GM18870 (cell line): ENCODE measurements at regions not wholly inside any gene's neighbourhood (a gene's known extent, or its start where the extent isn't known, plus 50 kb on each side); places are given as distances from the start of the nearest gene placed in this dataset.

Source experiments
- ATAC-seq: cut with Tn5 transposase; IDR thresholded peaks from one replicate; pipeline ENCODE4 v1.9.1; 2021; ENCODE audit warnings: moderate library complexity; ENCODE audit not compliant: unreplicated experiment

DNA sequence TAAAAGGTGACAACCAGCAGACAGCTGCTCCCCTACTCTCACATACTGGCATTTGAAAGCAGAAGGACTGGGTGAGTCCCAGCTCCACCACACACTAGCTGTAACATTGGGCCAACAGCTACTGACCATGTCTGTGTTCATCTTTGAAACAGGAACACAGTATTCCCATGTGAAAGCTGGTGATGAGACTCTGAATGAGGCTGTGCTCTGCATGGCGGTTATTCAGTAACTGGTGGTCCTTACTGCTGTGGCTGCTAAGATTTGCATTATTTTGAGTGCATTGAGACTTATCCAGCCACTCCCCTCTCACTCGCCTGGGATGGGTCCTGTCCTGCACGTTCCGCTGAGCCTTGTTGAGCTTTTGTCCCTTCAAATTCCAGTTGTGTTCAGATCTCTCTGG lies 342.9 kb downstream of the FOXL1 start:
- ATAC-seq = no peak

DNA sequence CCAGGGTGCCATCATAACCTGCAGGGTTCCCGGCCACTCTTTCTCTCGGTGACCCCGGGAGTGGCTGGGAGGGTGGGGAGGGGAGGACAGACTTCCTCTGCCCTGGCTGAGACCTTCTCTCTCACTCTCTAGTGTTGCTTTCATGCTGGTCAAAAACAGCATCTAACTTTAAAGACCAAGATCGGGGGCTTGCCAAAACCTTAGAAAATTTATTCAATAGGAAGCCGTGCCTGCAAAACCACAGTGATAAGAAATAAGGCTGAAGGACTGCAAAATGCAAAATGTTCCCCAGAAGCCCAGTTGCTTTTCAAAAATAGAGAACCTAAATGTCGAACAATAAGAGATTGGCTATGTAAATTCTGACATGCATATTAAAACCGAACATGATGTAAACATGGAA lies 344.0 kb downstream of the FOXL1 start:
- ATAC-seq = no peak

DNA sequence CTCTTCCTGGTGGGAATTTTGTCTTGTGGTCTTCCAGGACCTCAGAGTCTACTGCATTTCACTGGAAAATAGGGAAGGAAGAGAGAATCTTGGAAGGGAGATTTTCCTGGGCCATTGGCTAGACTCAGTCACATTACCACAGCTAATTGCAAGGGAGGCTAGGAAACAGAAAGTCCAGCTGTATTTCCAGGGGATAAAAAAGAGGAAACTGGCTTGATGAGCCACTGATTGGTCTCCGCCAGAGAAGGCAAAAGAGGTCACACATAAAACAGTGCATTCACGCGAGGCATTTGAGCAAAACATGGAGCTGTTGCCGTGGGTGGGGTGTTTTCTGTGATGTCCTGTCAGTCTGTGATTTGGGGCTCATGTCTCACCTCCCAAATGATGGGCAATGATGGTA lies 345.3 kb downstream of the FOXL1 start:
- ATAC-seq = no peak

DNA sequence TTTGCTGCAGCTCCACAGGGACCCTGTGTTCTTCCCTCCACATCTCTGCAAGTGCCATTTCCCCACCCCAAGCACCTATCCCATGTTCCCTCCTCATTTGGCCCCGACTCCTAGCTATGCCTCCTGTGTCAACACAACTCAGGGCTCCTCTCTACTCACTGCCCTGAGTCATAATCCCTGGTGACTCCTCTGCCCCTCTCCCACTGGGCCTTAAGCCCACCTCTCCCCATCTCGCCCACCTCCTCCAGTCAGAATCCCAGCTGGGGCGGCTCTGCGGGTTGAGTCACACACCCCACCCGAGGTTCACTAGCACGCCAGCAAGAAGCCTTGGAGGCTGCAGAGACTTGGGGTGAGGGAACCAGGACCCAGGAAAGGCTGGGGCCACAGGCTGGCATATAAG lies 346.2 kb downstream of the FOXL1 start:
- ATAC-seq = no peak

DNA sequence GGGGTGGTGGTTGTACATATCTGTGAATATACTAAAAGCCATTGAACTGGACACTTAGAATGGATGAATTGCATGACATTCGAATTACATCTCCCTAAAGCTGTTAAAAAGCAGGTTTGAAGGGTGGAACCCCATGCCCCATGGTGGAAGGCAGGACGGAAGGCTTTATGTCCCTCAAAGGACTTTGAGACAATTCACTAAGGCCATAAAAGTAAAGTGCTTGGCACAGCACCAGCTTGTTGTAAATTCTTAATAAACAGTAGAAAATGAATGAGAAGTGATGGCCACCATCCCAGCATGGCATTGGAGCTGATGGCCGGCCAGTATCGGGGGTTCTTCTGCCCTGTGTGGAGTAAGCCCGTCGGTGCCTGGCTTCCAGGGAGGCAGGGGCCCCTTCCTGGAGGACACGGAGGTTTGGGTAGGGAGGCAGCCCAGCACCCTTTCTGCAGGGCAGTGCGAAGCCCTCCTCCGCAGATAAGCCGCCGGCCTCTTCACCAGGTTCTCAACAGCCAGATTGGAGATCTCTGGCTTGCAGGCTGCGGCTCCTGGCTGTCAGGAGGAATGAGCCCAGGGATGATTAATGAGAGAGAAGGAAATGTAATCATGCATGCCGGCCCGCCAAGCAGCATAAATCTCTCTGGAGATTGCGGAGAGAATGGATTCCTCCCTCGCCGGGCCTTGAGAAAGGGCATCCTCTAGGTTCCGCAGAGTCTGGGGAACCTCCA lies 346.9 kb downstream of the FOXL1 start:
- no peak for ATAC-seq

DNA sequence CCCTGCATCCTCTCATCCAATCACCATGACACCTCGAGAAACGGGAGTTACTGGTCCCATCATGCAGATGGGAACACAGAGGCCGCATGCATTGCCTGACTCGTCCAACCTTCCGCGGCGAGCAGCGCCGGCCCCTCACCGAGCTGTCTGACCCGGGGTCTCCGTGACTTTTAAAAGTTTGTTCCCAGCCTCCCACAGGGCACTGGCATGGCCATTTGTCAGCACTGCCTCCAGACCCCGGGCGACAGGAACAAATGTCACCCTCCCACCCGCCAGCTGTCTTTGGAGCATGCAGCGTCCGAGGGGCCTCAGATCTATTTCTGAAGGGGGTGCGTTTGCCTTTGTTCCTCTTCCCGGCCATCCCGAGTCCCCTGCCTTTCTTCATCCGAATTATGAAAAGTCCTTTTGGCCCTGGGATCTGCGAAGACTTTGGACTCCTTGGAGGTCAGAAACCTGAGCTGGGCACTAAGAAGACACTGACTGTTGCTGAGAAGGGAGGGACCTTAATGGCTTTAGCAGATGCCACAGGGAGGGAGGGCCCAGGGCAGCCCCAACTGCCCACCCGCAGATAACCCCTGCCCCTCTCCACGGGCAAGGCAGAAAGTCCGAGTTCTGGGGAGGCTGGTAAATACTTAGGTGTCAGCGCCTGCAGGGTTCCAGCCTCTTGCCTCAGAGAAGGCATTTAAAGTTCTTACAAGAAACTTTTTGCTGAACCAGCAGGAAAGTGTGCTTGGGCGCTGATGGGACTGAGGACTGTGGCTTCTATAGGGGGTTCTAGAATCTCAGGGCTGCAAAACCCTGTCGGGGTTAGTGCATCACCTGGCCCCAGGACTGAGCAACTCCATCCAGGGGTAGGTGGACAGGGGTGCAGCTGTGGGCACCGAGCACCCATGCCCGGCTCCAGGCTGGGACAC lies 348.1 kb downstream of the FOXL1 start:
- ATAC-seq = no peak

DNA sequence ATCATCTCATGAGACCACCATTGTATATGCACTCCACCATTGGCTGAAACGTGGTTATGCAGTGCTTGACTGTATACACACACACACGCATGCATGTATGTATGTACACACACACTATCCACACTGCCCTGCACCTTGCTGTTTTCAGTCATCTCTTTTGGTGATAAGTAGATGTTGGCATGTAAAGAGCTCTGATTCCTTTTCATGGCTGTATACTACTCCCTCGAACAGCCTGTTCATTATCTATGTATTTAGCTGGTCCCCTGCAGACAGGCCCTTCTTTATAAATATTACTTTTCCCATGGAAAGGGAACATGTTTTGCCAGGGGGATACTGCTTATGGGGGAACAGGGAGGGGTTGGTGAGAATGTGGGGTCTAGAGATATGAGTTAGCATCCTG lies 349.4 kb downstream of the FOXL1 start:
- no peak for ATAC-seq

DNA sequence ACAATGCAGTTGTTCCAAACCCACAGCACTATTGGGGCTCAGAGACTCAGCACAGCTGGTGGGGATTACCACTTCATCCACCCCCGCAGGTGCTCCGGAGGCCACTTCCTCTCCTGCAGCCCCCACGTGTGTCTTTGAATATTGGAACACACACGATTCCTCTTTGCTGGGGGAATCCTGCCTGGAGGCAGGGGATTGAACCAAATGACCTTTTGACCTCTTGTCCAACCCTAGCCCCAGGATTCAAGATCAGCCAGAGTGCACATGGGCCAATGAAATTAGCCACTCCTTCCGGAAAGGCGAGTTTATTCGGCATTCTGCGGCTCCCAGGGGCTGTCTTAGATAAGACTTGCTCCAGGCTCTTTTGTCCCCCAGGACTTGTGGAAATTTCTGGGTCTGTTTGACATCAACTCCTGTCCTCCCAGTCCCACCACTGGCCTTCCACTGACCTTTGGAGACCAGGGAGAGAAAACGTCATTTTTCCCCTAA lies 350.2 kb downstream of the FOXL1 start:
- ATAC-seq = no peak

DNA sequence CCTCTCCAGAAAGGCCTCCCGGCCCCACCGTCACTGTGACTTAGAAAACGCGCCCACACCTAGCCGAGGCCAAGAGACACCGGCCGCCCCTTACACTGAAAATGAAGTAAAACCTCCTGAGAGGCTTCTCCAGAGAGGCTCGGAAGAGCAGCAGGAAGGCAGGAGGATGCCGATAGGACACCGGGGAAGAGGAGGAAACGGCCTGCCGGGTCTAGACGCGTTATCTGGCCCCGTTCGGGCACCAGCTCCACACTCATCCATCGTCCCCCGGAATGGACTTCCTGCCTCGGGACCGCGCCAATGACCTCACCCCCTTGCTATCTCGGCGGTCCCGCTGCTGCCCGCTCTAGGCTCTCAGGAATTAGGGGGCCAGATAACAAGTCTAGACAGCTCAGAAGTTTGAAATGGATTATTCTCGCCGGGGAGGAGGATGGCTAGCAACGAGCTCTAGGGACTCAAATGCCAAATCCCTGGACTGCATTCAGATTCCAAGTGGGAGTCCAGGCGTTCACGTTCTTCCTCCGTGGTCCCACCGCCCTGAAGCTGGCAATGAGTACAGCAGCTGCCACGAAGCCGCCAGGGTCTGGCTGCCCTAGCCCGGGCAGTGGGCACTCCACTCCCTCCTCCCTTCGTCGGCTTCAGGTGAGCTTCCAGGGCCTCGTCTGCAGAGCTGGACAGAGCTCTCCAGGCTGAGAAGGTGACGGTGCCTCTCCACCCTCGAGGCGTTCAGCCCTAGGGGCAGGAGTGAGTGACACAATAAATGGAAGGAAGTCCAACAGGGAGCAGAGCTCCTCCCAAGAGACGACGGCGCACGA lies 350.9 kb downstream of the FOXL1 start:
- ATAC-seq = no peak

DNA sequence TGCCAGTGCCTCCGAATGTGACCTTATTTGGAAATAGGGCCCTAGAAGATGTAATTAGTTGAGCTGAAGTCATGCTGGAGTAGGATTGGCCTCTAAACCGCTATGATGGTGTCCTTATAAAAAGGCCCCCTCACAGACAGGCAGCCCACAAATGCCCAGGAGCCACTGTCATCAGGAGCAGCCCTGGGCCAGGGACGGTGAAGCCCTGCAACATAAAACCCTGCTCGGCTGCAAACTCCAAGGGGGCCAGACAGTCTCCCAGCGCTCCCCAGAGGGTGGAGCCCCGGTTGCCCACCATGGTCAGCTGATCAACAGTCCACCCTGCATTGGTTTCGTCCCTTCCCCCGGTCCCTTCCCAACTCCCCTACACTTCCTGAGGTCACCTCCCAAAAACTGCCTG lies 351.7 kb downstream of the FOXL1 start:
- ATAC-seq = no peak

DNA sequence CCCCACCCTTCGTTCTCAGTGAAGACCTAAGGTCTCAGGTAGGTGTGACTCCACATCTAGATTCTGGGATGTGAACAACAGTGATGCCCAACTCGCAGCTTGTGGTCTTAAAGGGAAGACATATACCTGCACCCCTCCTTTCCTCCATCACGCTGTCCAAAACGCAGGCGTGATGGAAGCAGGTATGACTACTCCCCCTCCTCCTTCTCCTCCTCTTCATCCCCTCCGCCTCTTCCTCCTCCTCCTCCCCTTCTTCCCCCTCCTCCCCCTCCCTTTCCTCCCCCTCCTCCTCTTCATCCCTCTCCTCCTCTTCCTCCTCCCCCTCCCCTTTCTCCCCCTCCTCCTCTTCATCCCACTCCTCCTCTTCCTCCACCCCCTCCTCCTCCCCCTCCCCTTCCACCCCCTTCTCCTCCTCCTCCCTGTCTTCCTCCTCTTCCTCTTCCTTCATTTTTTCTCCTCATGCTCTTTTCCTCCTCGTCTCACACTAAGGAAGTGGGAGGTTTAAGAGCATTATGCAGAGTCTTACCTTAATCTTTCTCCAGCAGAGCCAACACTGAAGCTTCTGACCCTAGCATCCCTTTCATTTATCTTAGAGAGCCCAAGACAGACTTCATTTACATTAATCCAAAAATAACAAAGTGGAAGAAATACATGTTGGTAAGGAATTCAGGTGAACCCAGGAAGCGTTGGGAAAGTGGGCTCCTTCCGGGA lies 352.5 kb downstream of the FOXL1 start:
- ATAC-seq = no peak

DNA sequence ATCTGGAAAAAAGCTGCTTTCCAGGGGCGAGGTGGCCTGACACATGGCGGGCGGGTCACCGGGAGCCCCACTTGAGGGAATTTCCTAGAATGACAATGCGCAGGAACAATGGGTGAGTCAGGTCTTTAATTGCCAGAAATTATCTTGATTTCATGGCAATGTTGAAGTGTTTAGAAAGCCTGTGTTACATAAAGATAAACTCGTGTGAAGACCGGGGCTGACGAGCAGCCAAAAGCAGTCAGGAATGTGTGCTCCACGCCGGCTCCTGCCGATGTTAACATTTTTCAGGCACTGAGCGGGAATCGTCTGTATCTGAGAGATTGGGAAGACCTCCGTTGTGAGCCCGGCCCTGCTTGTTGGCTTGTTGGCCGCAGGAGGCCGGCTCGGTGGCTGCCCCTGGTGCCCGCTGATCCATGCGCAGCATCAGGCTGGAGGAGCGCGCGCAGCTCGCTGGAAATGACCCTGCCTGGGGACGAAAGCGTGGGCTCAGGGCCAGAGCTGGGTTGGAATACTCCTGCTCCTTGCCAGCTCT lies 353.1 kb downstream of the FOXL1 start:
- no peak for ATAC-seq

DNA sequence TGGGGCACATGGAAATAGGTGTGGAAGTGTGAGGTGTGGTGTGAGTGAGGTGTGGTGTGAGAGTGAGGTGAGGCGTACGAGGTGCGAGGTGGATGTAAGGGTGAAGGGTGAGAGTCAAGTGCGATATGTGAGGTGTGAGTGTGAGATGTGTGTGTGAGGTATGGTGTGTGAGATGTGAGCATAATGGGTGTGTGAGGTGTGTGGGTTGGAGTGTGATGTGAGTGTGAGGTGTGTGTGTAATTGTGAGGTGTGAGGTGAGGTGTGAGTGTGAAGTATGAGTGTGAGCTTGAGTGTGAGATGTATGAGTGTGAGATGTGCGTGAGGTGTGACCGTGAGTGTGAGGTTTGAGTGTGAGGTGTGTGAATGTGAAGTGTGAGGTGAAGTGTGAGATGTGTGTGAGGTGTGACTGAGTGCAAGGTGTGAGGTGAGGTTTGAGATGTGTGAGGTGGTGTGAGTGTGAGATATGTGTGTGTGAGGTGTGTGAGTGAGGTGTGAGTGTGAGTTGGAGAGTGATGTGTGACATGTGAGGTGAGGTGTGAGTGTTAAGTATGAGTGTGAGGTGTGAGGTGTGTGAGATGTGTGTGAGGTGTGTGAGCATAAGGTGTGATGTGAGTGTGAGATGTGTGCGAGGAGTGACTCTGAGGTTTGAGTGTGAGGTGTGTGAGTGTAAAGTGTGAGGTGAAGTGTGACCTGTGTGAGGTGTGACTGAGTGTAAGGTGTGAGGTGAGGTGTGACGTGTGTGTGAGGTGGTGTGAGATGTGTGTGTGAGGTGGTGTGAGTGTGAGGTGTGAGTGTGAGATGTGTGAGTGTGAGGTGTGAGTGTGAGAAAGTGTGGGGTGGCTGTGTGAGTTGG lies 354.0 kb downstream of the FOXL1 start:
- ATAC-seq = no peak

DNA sequence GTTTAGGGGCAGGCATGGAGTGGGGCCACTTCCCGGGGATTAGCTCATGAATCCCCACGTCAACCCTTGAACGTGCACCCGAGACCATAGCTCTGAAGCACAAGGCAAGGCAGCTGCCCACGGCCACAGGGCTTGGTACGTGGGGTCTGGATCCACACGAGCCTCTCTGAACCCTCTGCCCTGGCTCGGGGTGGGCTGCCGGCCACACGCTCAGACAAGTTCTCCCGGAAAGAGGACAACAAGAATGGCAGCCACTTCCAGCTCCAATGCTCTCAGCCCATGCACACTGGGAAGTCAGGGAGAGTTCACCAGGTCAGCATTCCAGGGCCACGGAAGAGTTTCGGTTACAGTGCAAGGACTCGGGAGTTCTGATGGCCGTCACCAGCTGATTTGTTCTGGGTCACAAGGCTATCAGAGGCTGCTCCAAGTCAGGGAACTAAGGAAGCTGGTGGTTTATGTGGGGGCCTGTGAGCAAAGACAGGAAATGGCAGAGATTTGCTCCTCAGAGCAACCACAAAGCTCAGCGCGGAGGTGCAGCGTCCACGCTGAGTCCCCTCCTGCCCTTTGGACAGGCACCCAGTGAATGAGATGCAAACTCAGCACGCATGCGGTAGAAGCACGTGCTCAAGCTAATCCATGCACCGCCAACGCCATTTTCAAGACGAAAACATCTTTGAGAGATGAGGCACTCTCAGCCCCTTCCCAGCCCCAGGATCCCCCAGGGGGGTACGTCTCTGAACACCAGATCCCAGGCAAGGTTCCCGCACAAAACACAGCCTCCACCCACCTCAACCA lies 356.4 kb downstream of the FOXL1 start:
- ATAC-seq = no peak

DNA sequence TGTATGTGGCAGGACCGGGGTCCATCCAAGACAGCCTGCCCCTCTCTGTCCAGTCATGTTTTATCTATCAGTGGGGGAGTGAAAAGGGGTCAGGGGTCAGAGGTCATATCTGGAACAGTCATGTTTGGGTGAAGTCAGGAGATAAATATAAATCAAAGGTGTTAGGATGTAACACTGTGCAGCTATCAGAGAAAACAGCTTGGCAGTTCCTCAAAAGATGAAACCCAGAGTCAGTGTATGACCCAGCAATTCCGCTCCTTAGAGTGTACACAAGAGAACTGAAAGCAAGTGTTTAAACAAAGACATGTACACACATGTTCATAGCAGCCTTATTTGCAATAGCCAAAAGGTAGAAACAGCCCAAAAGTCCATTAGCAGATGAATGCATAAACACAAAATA lies 361.3 kb downstream of the FOXL1 start:
- ATAC-seq = no peak

DNA sequence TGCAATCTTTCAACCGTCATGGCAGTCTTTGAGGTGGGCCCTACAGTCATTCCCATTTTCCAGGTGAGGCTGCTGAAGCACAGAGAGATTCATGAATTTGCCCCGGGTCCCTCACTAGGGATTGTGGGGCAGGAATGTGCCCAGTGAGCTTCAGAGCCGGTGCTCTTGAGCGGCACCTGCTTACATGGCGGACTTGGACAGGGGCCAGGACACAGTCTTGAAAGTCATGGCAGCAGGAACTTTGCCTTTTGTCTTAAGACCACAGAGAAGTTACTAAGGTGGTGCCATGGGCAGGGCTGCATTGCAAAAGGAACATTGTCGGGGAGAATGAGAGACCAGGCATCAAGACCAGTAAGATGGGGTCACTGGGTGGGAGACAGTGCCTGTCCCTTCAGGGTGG lies 363.4 kb downstream of the FOXL1 start:
- no peak for ATAC-seq

DNA sequence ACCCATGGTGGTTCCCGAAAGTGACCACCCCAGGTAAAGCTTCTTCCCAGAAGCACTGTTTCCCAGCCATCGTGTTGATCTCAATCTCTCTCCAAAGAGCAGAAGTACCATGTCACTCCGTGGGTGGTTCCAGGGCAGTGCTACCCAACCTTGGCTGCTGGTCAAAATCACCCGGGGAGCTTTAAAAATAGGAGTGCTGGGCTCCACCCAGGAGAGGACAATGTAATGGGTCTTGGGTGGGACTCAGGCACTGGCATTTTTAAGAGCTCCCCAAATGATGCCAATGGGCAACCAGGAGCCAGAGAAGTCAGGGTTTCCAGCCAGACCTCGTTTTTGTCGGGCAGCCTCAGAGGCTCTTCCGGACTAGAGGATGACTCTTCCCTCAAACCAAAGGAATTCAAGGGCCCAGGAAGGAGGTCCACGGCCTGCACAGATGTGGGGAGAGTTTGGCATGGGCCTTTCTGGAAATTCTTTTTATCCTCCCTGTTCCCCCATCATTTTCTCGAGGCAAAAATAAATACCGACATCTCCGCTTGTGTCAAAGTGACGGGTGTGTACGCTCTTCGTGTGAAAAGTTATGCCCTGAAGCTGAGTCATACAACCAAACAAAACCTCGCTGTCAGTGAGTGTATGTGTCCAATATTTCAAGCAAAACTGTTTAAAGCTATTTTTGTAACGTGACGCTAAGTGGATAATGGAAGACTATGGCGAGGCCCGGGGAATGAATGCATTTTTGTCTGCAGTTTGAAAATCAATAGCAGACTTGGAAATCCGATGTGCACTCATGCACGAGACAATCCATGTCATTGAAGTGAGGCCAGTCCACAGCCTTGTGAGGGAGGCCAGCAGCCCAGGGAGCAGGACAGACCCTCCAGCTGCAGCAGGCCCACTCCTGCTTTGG lies 364.1 kb downstream of the FOXL1 start:
- no peak for ATAC-seq
